ENCODE measurements at regions not wholly inside any gene's neighbourhood (a gene's known extent, or its start where the extent isn't known, plus 50 kb on each side); places are given as distances from the start of the nearest gene placed in this dataset.

DNA sequence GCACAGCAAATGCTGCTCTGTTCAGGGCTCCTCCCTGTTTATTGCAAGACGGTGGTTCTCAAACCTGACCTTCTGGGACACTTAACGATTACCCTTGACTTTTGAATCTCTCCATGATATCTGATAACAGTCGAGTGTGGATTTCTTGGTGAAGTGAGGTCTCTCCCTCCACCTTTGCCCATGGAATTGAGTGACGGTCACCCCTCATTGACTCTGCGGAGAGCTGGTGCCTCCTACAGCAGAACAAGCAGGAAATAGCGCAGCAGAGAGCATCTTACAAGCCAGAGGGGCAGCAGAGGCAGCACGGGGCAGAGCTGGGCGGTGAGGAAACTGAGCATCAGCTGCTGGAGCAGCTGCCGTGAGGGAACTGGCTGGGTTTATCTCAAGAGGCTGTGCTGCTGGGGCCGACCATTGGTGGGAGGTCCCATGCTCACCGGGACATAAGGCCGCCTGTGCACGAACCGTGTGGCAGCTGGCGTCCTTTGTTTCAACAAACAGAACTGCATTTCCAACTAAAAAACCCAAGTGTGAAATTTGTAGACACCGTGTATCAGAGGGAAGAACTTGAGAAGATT lies 189.8 kb downstream of the MTRR start:
- Mint-ChIP-seq H3K27ac (no peak overlapping the region), H3K4me3 (no peak overlapping the region), H3K27me3 (peaks cover 10% of the 10 kb centered on the region), H3K36me3 (ENCODE audit: low read depth) (no peaks in the 10 kb centered on the region), H3K4me1 (ENCODE audit: low read depth) (no peaks in the 10 kb centered on the region), H3K9me3 (no peaks in the 10 kb centered on the region)
- TF ChIP-seq CTCF (IDR thresholded peaks at IDR 0.05), result no peak
- no peaks in the 10 kb centered on the region for H3K27me3 ChIP-seq (ENCODE audit: control insufficient read depth in 1 of 2, insufficient read depth in 2 of 2, low read length in 2 of 2)
- no peak overlapping the region for H3K4me3 ChIP-seq (ENCODE audit: low read length)
- DNase-seq (no peak), ATAC-seq (ENCODE audit: poor library complexity) (no peak)
- no peaks in the 10 kb centered on the region for H3K36me3 ChIP-seq (ENCODE audit: insufficient read depth, low read length)
- ChIA-PET CTCF (no interaction called here), POLR2A (no interaction called here)
- intact Hi-C loops (cut with DNase I, micrococcal nuclease), result no loop called here
- peaks cover 0 to 12% of the 10 kb centered on the region in 2 experiments for H3K9me3 ChIP-seq (ENCODE audit: control insufficient read depth in 1 of 2, insufficient read depth in 1 of 2, low read length in 2 of 2)
- no peaks in the 10 kb centered on the region for H3K4me1 ChIP-seq (ENCODE audit: insufficient read depth, low read length)
- H3K27ac ChIP-seq (ENCODE audit: low read depth in 1 of 2, low read length in 2 of 2), result no peak overlapping the region

DNA sequence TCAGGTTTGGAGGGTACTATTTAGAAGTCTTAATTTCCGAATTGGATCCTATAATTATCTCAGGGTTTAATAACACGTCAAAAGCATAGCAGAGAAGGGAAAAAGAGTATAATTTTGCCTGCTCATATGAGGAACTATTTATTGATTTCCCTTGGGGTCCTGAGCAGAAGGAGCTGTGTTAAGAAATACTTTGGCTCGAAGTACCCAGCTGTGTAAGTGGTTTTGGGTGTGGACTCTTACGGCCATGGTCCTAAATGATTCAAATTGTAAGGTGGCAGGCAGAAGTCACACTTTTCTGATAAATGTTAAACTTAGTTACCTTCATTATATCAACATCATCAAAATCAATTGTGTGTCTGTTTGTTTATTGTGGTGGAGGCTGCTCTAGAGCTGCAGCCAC lies 190.4 kb downstream of the MTRR start:
- intact Hi-C loops (cut with DNase I, micrococcal nuclease), result no loop called here
- Histone ChIP-seq H3K27me3 (ENCODE audit: control insufficient read depth in 1 of 2, insufficient read depth in 2 of 2, low read length in 2 of 2) (no peaks in the 10 kb centered on the region), H3K9me3 (ENCODE audit: control insufficient read depth in 1 of 2, insufficient read depth in 1 of 2, low read length in 2 of 2) (peaks cover 0 to 12% of the 10 kb centered on the region in 2 experiments), H3K36me3 (ENCODE audit: insufficient read depth, low read length) (no peaks in the 10 kb centered on the region), H3K4me3 (ENCODE audit: low read length) (no peak overlapping the region), H3K27ac (ENCODE audit: low read depth in 1 of 2, low read length in 2 of 2) (no peak overlapping the region), H3K4me1 (ENCODE audit: insufficient read depth, low read length) (no peaks in the 10 kb centered on the region)
- no peak for ATAC-seq (ENCODE audit: poor library complexity)
- no peak overlapping the region for H3K27ac Mint-ChIP-seq
- peaks cover 10% of the 10 kb centered on the region for H3K27me3 Mint-ChIP-seq
- no peak for DNase-seq
- H3K9me3 Mint-ChIP-seq, result no peaks in the 10 kb centered on the region
- H3K36me3 Mint-ChIP-seq (ENCODE audit: low read depth), result no peaks in the 10 kb centered on the region
- no peak for TF ChIP-seq CTCF (IDR thresholded peaks at IDR 0.05)
- no peak overlapping the region for H3K4me3 Mint-ChIP-seq
- ChIA-PET CTCF (no interaction called here), POLR2A (no interaction called here)
- H3K4me1 Mint-ChIP-seq (ENCODE audit: low read depth), result no peaks in the 10 kb centered on the region

DNA sequence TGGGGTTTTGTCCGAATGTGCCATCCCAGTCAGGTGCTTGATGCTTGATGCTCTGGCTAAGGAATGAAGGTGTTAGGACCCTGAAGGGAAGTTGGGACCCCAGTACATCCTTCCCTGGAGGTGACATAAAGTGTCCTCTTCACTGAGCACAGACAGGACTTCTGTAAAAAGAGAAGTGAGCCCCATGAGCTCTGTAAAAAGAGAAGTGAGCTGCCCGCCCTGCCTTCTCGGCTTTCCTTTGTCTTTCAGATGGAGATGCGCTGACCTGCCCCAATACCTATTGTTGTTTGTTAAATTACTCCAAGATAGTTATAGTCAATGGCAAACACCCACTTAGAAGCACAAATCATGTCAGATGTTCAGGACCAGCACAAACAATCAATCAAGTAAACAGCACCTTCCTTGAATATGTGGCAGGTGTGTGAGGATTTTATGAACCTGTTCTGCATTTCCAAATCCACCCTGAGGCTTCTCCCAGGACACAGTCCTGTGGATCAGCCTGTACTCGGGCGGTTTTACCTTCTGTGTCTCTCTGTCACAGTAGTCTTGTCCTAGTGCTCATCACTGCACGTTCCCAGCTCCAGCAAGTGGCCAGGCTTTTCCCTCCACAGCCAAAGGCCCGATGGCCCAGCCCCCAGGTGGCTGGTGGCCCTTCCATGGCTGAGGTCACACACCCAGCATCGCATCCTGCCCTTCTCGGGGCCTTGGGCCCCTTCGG lies 191.4 kb downstream of the MTRR start:
- H3K4me3 ChIP-seq (ENCODE audit: low read length), result no peak overlapping the region
- peaks cover 0 to 12% of the 10 kb centered on the region in 2 experiments for H3K9me3 ChIP-seq (ENCODE audit: control insufficient read depth in 1 of 2, insufficient read depth in 1 of 2, low read length in 2 of 2)
- intact Hi-C loops (cut with DNase I, micrococcal nuclease), result no loop called here
- ChIA-PET CTCF (no interaction called here), POLR2A (no interaction called here)
- Mint-ChIP-seq H3K36me3 (ENCODE audit: low read depth) (no peaks in the 10 kb centered on the region), H3K27me3 (peaks cover 10% of the 10 kb centered on the region), H3K4me1 (ENCODE audit: low read depth) (no peaks in the 10 kb centered on the region), H3K4me3 (no peak overlapping the region), H3K9me3 (no peaks in the 10 kb centered on the region), H3K27ac (no peak overlapping the region)
- ATAC-seq (ENCODE audit: poor library complexity) (no peak), DNase-seq (no peak)
- no peak overlapping the region for H3K27ac ChIP-seq (ENCODE audit: low read depth in 1 of 2, low read length in 2 of 2)
- no peaks in the 10 kb centered on the region for H3K4me1 ChIP-seq (ENCODE audit: insufficient read depth, low read length)
- no peak for TF ChIP-seq CTCF (IDR thresholded peaks at IDR 0.05)
- no peaks in the 10 kb centered on the region for H3K27me3 ChIP-seq (ENCODE audit: control insufficient read depth in 1 of 2, insufficient read depth in 2 of 2, low read length in 2 of 2)
- H3K36me3 ChIP-seq (ENCODE audit: insufficient read depth, low read length), result no peaks in the 10 kb centered on the region
